ENCODE measurements at regions not wholly inside any gene's neighbourhood (a gene's known extent, or its start where the extent isn't known, plus 50 kb on each side); places are given as distances from the start of the nearest gene placed in this dataset.

DNA sequence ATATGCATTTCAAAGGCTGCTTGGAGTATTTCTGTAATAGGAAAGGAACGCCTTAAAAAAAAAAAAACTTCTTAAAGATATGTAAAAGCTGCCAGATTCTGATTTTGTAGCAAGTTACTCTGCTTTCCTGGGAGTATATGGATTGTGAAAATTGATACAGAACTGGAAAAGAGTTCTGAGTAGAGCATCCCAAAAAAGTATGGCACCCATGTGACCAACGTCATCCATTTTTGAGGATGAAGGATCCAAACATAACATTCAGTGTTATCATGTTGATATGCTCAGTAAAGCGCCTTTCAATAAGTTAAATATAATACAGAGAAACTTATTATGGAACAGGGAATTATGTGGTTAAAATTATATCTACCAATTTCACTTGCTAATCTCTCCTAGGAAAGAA is 978.4 kb upstream of the POU3F3 start (continued):
- TF ChIP-seq, protein P1, sequence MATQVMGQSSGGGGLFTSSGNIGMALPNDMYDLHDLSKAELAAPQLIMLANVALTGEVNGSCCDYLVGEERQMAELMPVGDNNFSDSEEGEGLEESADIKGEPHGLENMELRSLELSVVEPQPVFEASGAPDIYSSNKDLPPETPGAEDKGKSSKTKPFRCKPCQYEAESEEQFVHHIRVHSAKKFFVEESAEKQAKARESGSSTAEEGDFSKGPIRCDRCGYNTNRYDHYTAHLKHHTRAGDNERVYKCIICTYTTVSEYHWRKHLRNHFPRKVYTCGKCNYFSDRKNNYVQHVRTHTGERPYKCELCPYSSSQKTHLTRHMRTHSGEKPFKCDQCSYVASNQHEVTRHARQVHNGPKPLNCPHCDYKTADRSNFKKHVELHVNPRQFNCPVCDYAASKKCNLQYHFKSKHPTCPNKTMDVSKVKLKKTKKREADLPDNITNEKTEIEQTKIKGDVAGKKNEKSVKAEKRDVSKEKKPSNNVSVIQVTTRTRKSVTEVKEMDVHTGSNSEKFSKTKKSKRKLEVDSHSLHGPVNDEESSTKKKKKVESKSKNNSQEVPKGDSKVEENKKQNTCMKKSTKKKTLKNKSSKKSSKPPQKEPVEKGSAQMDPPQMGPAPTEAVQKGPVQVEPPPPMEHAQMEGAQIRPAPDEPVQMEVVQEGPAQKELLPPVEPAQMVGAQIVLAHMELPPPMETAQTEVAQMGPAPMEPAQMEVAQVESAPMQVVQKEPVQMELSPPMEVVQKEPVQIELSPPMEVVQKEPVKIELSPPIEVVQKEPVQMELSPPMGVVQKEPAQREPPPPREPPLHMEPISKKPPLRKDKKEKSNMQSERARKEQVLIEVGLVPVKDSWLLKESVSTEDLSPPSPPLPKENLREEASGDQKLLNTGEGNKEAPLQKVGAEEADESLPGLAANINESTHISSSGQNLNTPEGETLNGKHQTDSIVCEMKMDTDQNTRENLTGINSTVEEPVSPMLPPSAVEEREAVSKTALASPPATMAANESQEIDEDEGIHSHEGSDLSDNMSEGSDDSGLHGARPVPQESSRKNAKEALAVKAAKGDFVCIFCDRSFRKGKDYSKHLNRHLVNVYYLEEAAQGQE (IDR thresholded peaks at IDR 0.05; ENCODE audit: low read depth, low read length): no peak
- TF ChIP-seq FOSL2 (IDR thresholded peaks at IDR 0.05; ENCODE audit: borderline replicate concordance, low read depth) (no peak), FOXM1 (IDR thresholded peaks at IDR 0.05; ENCODE audit: low read depth) (no peak), TEAD4 (IDR thresholded peaks at IDR 0.05; ENCODE audit: borderline replicate concordance, insufficient read depth) (no peak), TCF12 (IDR thresholded peaks at IDR 0.05) (no peak), NFIC (IDR thresholded peaks at IDR 0.05; ENCODE audit: borderline replicate concordance) (no peak), SIN3A (IDR thresholded peaks at IDR 0.05; ENCODE audit: borderline replicate concordance, low read depth, low read length) (no peak), RXRA (IDR thresholded peaks at IDR 0.05; ENCODE audit: borderline replicate concordance, low read depth) (no peak), MEF2A (IDR thresholded peaks at IDR 0.05; ENCODE audit: borderline replicate concordance, low read depth) (no peak)
- TF ChIP-seq, protein P2, sequence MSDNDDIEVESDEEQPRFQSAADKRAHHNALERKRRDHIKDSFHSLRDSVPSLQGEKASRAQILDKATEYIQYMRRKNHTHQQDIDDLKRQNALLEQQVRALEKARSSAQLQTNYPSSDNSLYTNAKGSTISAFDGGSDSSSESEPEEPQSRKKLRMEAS (IDR thresholded peaks at IDR 0.05; ENCODE audit: low read depth): no peak
- TF ChIP-seq, protein P3, sequence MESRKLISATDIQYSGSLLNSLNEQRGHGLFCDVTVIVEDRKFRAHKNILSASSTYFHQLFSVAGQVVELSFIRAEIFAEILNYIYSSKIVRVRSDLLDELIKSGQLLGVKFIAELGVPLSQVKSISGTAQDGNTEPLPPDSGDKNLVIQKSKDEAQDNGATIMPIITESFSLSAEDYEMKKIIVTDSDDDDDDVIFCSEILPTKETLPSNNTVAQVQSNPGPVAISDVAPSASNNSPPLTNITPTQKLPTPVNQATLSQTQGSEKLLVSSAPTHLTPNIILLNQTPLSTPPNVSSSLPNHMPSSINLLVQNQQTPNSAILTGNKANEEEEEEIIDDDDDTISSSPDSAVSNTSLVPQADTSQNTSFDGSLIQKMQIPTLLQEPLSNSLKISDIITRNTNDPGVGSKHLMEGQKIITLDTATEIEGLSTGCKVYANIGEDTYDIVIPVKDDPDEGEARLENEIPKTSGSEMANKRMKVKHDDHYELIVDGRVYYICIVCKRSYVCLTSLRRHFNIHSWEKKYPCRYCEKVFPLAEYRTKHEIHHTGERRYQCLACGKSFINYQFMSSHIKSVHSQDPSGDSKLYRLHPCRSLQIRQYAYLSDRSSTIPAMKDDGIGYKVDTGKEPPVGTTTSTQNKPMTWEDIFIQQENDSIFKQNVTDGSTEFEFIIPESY (IDR thresholded peaks at IDR 0.05; ENCODE audit: borderline replicate concordance, low read depth): no peak

DNA sequence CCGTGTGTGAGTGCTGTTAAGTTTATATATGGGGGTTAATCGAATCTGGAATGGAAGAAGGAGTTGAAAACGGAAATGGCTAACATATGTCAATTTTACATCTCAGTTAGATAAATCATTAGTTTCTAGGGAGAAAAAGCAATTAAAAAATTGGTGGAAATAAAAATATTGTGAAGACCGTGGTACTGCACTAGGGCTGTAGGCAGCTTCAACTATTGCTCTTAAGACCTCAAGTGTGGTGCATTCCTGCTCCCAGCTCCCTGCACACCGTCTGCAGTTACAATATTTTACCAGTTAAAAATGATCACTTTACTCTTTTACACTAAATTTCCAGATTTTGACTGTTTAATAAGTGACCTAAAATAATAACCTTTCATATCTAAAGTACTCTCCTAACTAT is 977.3 kb upstream of the POU3F3 start:
- no peaks in the 10 kb centered on the region for H3K27me3 ChIP-seq (ENCODE audit: insufficient read depth)
- H3K9me2 ChIP-seq: no peaks in the 10 kb centered on the region
- ChIA-PET CTCF (no interaction called here), POLR2A (no interaction called here)
- no peaks in the 10 kb centered on the region for H4K20me1 ChIP-seq (ENCODE audit: insufficient read depth)
- H3F3A ChIP-seq (replicated peaks; ENCODE audit: insufficient read depth): no peaks in the 10 kb centered on the region
- H3K4me3 ChIP-seq (ENCODE audit: low read depth in 2 of 2, low read length in 1 of 2): no peak overlapping the region
- no peaks in the 10 kb centered on the region for H3K4me1 ChIP-seq (ENCODE audit: control insufficient read depth in 1 of 2, insufficient read depth in 2 of 2, low read depth in 1 of 2, low read length in 1 of 2)
- H2AFZ ChIP-seq (ENCODE audit: low read depth): no peak overlapping the region
- WGBS (ENCODE audit: low lambda C conversion rate): 1% methylated on average over 5 of the region's 5 CpGs
- TF ChIP-seq FOSL2 (IDR thresholded peaks at IDR 0.05; ENCODE audit: borderline replicate concordance, low read depth) (no peak), RFX5 (IDR thresholded peaks at IDR 0.05; ENCODE audit: low read length) (no peak), ELF1 (IDR thresholded peaks at IDR 0.05) (no peak), GATA2 (CRISPR knock-in tag; IDR thresholded peaks at IDR 0.05) (no peak), SMC3 (IDR thresholded peaks at IDR 0.05; ENCODE audit: low read depth, low read length) (no peak)
- TF ChIP-seq, protein P4, sequence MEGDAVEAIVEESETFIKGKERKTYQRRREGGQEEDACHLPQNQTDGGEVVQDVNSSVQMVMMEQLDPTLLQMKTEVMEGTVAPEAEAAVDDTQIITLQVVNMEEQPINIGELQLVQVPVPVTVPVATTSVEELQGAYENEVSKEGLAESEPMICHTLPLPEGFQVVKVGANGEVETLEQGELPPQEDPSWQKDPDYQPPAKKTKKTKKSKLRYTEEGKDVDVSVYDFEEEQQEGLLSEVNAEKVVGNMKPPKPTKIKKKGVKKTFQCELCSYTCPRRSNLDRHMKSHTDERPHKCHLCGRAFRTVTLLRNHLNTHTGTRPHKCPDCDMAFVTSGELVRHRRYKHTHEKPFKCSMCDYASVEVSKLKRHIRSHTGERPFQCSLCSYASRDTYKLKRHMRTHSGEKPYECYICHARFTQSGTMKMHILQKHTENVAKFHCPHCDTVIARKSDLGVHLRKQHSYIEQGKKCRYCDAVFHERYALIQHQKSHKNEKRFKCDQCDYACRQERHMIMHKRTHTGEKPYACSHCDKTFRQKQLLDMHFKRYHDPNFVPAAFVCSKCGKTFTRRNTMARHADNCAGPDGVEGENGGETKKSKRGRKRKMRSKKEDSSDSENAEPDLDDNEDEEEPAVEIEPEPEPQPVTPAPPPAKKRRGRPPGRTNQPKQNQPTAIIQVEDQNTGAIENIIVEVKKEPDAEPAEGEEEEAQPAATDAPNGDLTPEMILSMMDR (IDR thresholded peaks at IDR 0.05): no peak
- no peak overlapping the region for H3K9ac ChIP-seq
- H3K27ac ChIP-seq (ENCODE audit: low read depth in 2 of 2, low read length in 1 of 2): no peak overlapping the region
- H3K9me3 ChIP-seq: no peaks in the 10 kb centered on the region
- H3K4me2 ChIP-seq: no peak overlapping the region
- H3K79me2 ChIP-seq (ENCODE audit: insufficient read depth): no peaks in the 10 kb centered on the region
- H3K36me3 ChIP-seq (replicated peaks in 1 of 2; ENCODE audit: control insufficient read depth in 1 of 2, insufficient read depth in 2 of 2, low read length in 1 of 2): no peaks in the 10 kb centered on the region
- no peak for DNase-seq
